DND-41 (cell line): ENCODE measurements at regions not wholly inside any gene's neighbourhood (a gene's known extent, or its start where the extent isn't known, plus 50 kb on each side); places are given as distances from the start of the nearest gene placed in this dataset.

ENCODE experiments used
- CTCF ChIP-seq: IDR thresholded peaks from 2 replicates; pipeline ENCODE4 v1.5.1; 2012; ENCODE audit warnings: borderline replicate concordance, low read length, moderate library complexity, mild to moderate bottlenecking; ENCODE audit not compliant: poor library complexity, severe bottlenecking; ENCODE audit errors: extremely low read depth
- EZH2 ChIP-seq: IDR thresholded peaks from 3 replicates; pipeline ENCODE4 v1.6.1; 2012; ENCODE audit warnings: borderline replicate concordance, low read depth, mild to moderate bottlenecking, moderate library complexity, low read length, inconsistent platforms; ENCODE audit not compliant: severe bottlenecking

DNA sequence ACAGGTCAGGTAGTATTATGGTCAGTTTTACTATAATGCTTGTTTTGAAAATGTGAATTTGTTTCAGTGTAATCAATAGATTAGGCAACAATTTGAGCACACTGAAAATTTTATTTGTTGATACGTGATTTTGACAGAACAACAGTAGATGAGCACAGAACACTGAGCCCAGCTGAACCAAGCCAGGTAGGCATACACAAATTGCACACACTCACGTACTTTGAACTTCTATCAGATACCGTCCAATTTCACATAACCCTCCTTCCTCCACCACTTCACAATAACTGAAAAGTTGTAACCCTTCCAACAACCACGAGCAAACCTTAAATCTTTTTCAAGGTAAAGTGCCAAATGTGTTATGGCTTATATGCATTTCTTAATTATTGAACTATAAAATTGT, 229.5 kb upstream of the TMEFF2 start:
- TF ChIP-seq CTCF (no peak), EZH2 (no peak)
